HG03521 (cell line): ENCODE measurements at regions not wholly inside any gene's neighbourhood (a gene's known extent, or its start where the extent isn't known, plus 50 kb on each side); places are given as distances from the start of the nearest gene placed in this dataset.
"Not testable (repeated sequence)": the region's sequence is repeated elsewhere in the genome, so short reads cannot be mapped to it uniquely, and the experiment has no call there.

Experiments
- ATAC-seq: cut with Tn5 transposase; IDR thresholded peaks from one replicate; pipeline ENCODE4 v1.9.1; 2021; ENCODE audit warnings: mild to moderate bottlenecking, moderate library complexity; ENCODE audit not compliant: unreplicated experiment

GRCh38 chr4:12609212-12609875 lies 874.8 kb downstream of the RAB28 start:
- ATAC-seq = not testable (repeated sequence)

- ATAC-seq = no peak
These were observed 888.2 kb downstream of the RAB28 start for GRCh38 chr4:12595986-12596385.

GRCh38 chr4:12595489-12595888 lies 888.7 kb downstream of the RAB28 start:
- ATAC-seq = no peak

- ATAC-seq = no peak
These were observed 895.6 kb downstream of the RAB28 start for GRCh38 chr4:12588582-12588981.

- ATAC-seq = no peak
These were observed 897.7 kb downstream of the RAB28 start for GRCh38 chr4:12586242-12587006.

GRCh38 chr4:12584116-12584875 lies 899.8 kb downstream of the RAB28 start:
- no peak for ATAC-seq

GRCh38 chr4:12583275-12583674 lies 900.9 kb downstream of the RAB28 start:
- no peak for ATAC-seq

- ATAC-seq = no peak
These were observed 903.4 kb downstream of the RAB28 start for GRCh38 chr4:12580787-12581186.

GRCh38 chr4:12579172-12579571 lies 905.0 kb downstream of the RAB28 start:
- no peak for ATAC-seq

GRCh38 chr4:12576409-12576808 lies 907.7 kb downstream of the RAB28 start:
- ATAC-seq = no peak

GRCh38 chr4:12573716-12574115 lies 910.4 kb downstream of the RAB28 start:
- ATAC-seq = no peak

GRCh38 chr4:12562476-12563140 lies 921.5 kb downstream of the RAB28 start:
- no peak for ATAC-seq

GRCh38 chr4:12562021-12562420 lies 922.1 kb downstream of the RAB28 start:
- ATAC-seq = no peak

GRCh38 chr4:12555011-12555410 lies 929.1 kb downstream of the RAB28 start:
- ATAC-seq = no peak

- ATAC-seq = no peak
These were observed 935.5 kb downstream of the RAB28 start for GRCh38 chr4:12548678-12549077.

- no peak for ATAC-seq
These were observed 938.3 kb downstream of the RAB28 start for GRCh38 chr4:12545812-12546211.

GRCh38 chr4:12538162-12538561 lies 946.0 kb downstream of the RAB28 start:
- no peak for ATAC-seq

- no peak for ATAC-seq
These were observed 949.5 kb downstream of the RAB28 start for GRCh38 chr4:12534684-12535083.

- no peak for ATAC-seq
These were observed 964.7 kb downstream of the RAB28 start for GRCh38 chr4:12519426-12519825.

GRCh38 chr4:12507868-12508481 lies 976.2 kb downstream of the RAB28 start:
- ATAC-seq = no peak

- ATAC-seq = no peak
These were observed 983.7 kb downstream of the RAB28 start for GRCh38 chr4:12500409-12500808.
